Fibroblast of peridontal ligament (primary cell): ENCODE measurements at regions not wholly inside any gene's neighbourhood (a gene's known extent, or its start where the extent isn't known, plus 50 kb on each side); places are given as distances from the start of the nearest gene placed in this dataset.

ENCODE experiments used
- DNase-seq: peaks from one replicate; pipeline ENCODE4 v3.0.0-alpha.2; 2010; ENCODE audit errors: extremely low read depth

DNA sequence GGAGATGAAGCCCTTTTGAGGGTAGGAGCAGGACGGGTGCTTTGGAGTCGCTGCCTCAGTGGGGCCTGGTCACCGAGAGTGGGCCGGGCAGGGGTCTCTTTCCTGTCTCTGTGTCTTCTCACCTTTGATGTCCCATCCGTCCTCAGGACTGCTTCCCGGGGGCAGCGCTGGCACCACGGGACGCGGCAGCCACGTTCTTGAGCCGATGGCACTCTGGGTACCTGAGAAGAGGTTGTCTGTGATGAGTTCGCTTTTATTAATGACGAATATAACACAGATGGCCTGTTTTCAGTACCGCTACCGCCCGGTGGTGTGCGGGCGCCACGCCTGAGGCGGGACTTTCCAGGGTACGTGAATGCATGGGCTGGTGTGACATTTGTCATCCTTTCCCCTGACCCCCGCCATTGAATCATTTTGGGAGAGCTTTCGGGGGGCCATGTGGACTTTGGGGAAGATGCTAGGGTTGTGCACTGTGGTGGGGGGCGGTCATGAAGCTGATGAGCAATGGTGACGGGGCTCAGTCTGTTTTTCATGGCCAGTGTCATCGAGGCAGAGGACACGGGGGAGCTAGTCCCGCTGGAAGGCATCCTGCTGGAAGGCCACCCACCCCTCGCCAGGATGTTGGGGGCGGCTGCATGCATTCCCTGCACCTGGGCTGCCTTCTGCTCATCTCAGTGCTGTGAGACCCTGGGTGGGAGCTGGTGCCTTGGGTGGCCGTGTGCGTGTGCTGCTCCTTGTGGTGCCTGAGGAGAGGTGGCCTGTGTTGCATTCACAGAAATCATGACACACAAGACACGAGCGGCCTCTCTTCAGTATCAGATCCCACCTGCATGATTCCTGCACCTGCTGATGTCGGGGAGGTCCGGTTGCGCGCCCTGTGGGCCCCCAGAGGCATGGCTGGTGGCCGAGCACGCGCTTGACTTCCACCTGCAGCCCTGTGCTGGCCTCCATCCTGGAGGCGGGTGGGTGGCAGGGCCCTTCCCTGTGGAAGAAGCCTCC is 162.5 kb upstream of the RTL1 start:
- no peak for DNase-seq

DNA sequence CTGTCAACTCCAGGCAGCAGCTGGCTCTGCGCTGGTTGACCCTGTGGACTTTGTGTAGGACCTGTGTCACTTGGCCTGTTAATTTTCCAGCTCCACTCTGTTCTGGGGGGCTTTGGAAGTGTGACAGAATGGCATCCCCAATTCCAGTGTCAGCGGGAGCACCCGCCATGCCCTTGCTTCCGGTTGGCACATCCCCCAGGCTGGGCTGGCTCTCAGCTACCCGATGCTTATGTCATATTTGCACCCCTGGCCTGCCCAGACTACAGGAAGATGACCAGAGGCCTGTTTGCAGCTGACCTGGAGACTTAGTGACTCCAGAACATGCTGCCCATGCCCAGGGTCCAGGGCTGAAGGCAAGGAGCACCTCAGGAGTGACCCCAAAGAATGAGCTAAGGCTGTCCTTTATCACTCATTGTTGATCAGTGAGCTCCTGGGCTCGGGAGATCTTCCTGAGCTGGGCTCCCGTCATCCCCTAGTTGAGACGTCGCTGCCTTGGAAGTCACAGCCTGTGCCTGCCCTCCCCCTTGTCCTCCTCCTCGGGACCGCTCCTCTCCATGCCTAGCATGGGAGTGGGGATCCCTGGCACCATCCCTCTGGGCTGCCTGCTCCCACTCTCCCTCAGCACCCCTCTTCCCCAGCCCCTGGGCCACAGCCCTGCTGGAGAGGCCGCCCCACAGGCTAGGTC is 163.4 kb upstream of the RTL1 start:
- DNase-seq: no peak

DNA sequence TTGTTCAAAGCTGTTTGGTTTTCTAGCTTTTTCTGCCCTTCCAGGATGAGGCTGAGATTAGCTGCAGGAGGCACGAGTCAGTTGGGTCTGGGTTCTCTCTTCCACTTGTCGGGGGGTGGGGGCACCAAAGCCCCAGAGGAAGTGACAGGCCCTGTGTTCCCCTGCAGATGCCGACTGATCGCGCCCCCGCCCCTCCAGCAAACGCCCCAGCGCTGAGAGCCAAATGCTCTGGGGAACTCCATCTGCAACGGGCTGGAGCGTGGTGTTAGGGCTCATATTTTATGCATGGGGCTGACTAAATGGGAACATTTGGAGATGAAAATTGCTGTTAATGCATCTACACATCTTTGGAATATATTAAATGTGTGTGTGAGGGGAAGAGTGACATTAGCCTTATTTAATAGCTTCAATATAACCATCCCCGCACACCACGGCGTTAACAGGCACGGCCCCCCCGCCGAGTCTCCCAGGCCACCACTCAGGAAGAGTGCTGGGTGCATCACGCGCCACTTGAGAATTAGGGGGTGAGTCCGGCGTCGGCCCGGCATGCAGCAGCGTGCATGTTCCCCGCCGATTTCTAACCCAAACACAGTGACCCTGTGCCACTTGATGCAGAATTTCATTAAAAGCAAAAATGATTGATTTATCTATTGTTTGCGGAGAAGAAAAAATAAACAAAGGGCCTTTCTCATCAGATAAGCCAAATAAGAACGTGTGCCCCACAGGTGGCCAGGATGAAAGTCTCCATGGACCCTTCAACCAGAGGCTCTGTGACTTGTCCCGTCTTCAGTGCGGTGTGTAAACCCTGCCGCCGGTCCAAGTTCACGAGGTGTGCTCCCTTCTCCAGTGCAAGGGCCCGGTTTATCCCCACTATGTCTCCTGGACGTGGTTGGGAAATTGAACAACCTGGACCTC is 165.0 kb upstream of the RTL1 start:
- no peak for DNase-seq

DNA sequence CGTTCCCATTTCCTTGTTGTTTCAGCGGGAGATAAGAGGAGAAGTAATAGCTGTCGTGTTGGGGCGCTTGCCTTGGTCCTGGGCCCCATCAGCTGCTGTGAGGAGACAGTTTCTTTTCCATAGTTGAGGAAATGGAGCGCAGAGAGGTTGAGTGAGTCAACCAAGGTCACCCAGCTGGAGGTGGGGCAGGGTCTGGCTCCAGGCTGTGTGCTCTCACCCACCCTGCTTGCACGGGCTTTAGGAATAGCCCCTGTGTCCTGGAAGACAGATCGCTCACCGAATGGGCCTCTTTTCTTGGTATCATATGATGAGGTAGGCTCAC is 165.7 kb upstream of the RTL1 start:
- no peak for DNase-seq

DNA sequence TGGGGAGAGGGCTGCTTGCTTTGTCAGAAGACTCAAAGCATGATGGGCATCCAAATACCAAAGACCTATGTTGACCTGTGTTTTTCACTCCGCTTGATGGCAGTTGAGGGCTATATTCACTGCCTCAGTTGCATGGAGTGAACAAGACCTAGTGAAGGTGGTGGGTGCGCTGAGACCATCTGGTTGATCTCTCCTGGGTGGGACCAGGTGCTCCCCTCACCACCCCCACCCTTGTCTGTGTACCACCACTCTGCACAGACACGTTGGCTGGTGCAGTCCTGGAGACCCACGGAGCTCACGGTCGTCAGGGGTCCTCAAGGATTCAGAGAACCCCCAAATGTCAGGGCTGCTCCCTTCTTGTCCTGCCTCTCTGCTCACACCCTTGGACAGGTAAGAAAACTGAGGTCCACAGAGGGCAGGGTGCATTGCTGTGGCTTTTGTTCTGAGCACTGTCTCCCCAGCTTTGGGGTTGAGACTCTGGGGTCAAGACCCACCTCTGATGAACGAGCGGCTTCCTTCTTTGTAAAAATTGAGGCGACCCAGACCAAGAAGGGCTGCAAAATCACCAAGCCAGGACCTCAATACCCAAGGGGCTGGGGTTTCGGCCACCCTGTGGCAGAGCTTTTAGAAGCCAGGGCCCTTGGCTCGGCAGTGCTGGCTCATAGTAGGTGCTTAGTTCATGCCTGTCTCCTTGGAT is 166.3 kb upstream of the RTL1 start:
- DNase-seq: no peak

DNA sequence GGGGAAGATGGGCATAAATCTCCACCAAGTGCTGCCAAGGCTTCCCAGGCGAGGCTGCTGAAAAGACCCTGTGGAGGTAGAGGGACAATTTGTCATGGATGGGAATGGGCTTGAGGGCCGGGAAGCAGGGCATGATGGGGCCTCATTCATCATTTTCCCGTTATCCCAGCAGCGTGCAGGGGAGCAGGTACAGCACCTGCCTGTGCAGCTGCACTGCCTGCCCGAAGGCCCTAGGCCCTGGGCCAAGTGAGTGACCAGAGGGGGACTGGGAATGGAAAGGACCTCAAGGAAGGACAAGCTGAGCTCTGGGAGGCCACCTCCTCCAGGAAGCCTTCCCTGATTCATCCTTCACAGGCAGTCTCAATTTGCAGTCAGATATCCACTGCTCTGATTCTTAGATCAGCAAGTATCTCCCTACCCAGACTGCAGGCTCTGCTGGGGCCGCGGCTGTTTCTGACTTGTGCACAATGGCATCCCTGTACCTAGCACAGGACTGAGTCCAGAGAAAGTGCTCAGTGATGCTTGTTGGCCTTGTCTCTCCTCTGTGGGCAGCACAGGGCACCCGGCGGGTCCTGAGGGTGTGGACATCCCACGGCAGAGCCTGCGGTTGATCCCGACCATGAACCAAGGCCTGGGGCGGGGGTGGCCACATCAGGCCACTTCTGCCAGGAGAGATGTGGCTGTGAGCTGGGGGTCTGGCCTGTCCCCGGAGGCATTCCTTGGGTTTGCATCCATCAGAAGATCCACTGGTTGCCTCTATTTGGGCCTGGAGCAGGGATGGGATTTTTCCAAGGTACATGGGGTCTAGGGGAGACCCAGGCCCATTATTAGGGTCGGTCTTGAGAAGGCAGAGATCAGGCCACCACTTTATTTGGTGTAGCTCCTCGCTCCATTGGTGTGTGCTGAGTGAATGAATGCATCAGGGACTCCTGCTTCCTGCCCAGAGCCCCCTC is 167.3 kb upstream of the RTL1 start:
- no peak for DNase-seq

DNA sequence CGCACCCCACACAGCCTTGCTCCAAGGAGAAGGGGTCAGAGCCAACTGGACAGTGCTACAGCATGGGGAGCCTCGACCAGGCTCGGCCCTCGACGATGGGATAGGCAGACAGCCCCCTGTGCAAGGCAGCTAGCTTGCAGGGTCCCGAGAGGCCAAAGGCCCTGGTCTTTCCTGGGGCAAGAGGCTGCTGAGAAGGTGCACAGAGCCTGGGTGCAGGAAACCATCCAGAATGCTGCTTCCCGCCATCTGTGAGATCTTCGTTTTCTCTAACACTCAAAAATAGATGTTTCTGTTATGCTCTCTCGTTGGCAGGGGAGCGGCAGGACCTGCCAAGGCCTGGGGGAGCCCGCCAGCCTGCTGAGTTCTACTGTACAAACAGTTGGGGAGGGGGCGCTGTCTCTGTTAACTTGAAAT is 168.0 kb upstream of the RTL1 start:
- DNase-seq: no peak

DNA sequence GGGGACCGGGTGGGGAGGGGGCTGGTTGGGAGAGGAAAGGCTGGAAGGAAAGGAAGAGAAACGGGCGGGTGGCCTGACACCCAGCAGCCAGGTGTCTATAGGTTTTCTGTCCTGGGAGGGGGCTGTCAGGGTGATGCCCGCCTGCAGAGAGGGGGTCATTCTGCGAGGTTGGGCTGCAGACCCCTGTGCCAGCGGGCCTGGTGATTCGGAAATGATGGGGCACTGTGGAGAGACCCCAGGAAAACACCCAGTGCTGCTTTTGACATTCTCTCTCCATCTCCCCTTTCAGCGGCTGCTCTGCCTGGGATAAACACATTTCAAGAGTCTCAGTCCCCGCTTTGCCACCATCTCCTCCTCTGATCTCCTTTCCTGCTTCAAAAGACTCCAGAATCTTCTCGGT is 168.5 kb upstream of the RTL1 start:
- DNase-seq: no peak

DNA sequence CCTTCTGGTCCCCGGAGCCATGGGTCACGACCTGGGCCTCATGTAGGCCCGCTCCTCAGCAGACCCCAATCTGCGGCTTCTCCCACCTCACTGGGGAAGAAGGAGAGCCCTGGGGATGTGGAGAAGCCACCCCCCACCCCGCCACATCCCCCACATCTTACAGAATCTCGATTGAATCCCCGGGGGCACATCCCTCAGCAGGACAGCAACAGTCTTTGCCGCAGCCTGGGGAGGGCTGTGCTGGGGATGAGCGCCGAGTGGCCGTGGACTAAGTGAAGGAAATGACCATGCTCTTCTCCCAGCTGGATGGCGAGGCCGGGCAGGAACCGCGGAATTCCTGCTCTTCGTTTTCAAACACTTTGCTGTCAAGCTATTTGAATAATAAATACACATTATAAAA is 169.0 kb upstream of the RTL1 start:
- no peak for DNase-seq

DNA sequence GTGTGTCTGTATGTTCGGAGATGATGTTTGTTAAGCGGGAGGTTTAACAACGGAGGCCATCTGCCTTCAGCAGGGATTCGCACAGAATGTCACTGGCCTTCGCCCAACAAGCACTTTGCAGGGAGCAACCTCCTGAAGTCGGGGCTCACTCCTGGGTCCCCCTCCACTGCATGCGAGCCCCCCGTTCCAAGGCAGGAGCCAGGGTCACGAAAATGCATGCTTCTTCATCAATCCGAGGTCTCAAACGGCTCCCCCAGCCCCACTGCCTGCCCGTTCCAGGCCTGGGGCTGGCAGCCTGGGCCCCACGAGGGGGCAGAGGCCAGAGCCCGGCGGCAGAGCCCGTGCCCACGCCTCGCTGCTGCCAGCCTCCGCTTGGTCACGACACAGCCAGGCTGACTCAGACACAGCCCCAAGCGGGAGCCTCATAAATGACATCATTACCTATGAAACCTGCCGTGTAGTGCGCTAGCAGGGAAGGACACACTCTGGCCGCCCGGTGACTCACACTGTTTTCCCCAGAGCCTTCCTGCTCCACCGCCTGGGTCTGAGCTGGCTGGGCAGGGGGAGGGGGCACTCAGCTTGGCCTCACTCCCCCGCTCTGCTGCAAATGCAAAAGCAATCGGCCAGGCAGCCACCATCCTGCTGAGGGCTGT is 169.5 kb upstream of the RTL1 start:
- DNase-seq: peak; percentile 78

DNA sequence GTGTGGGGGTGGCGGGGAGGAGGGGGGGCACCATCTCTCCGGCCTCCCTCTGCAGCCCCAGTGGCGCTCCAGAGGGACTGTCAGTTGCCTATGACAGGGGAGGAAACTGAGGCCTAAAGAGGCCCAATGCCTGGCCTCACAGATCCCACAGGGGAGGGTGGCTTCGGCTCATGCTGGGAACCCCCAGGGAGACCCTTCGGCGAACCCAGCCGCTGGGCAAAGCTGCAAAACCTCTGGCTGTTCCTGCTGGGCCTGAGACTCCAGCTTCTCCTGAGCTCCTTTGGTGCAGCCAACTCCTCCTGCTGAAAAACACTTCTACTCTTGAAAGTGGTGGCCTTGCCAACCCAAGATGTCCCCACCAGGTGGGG is 170.1 kb upstream of the RTL1 start:
- DNase-seq: no peak

DNA sequence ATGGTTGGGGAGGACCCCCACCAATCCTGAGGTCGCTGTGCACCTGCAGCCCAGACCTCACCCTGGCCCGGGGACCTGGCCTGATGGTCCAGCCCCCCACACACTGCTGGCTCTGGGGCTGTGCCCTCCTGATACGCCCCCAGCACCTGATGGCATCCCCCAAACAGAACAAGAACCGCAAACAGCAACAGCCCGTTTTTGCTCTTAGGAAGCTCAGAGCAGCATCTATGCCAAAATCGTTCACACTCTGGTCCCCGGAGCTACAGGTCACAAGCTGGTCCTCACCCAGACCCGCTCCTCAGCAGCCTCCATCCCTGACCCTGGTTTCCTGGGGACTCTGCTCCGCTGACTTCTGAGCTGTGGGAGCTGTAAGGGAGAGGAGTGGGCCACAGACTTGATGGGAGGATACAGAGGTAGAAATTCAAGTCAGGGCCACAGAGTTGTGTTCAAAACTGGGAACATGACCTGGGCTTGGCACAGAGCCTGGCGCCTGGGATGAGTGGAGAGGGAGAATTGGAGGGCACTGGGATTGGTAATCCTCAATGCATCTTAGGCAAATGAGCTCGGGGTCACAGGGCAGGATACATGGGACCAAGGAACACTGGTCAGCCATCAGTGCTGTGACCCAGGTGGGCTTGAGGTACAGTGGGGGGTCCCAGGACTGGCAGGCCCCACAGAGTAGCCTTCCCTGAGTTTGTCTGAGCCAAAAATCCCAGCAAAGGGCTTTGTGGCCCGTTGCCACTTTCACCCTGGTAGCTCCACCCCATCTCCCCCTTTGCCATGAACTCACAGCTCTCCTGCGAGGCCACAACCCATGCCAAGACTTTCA is 170.9 kb upstream of the RTL1 start:
- DNase-seq: no peak

DNA sequence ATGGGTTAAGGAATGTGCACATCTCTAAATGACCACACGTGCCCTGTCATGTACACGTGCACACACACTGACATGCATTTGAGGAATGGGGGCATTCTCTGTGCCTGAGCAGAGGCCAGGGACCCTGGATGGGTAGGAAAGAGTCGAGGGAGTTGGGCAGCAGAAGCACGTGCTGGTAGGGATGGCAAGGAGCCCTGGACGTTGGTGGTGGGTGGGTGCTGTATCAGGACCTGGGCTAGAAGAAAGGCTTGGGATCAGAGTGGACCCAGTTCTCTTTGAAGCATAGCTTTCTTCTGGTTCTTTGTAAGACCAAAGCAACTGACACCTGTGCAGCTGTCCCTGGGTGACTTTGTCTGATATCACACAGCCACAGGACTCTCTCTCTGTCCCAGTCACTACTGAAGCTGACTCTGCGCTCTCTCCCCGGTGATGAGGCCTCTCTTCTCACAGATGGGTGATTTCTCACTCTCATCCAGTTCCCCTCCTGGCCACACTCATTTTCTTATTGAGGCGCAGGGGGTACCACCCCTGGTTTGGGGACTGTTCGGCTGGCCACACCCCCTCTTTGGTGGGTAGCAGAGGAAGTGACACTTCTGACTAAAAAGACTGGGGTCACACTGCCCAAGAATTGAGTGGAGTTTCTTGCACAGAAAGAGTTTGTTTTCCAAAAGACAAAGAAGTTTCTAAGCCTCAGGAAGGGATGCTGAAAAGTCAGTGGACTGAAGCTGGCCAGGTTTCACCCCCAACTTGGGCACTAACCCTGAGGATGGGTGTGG is 171.7 kb upstream of the RTL1 start:
- DNase-seq: no peak

DNA sequence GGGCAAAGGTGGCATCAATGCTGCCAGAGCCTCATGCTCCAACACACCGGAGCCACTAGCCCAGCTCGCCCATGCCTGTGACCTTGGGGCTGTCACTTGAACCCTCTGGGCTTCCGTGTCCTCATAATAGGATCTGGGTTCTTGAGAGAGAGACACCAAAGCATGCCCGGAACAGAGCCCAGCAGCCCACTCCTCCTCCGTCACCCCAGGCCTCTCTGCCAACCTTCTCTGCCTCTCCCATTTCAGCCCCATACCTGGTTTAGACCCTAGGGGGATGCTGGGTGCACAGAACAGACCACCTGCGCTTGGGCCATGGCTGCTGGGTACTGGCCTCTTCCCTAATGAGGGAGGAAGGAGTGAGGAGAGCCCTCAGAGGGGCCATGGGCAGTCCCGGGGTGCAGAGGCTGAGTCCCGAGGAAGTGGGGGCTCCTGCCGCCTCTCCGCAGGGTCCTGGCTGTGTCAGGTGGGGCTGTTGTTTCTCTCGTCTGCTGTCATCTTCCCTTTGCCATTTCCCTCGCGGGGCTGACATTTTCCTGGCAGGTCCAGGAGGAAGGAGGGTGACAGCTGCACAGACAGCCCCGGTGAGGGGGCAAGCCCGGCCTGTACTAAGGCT is 172.4 kb upstream of the RTL1 start:
- no peak for DNase-seq

DNA sequence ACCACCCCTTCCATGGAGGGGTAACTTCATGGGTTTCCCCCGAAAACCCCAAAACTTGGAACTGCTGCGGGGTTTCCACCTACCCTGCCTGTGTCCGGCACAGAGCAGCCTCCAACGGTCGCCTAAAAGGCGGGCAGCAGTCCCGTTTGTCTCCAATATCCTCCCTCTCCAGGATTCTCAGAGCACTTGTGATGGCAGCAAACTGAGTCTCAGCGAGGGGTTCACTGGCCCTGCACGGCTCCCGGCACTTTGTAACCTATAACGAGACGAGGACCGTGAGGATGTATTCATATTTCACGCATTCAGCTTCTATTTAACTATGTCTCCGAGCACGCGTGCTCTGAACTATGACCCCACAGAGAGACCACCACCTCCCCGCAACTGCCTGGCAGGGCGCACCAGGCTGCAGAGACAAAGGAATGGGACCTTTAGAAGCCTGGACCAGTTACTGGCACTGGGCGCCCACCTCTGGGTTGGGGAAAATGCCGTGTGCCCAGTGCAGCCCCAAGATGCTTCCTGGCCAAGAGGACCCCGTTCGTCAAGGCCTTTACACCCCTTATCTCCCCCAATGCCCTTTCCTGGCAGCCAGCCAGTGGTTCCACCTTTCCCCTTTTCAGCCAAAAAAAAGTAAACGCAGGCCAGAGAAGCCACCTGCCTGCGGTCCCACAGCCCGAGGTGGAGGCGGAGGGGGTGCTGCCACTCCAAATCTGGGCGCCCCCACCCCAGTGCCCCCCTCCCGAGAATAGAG is 173.1 kb upstream of the RTL1 start:
- DNase-seq: no peak

DNA sequence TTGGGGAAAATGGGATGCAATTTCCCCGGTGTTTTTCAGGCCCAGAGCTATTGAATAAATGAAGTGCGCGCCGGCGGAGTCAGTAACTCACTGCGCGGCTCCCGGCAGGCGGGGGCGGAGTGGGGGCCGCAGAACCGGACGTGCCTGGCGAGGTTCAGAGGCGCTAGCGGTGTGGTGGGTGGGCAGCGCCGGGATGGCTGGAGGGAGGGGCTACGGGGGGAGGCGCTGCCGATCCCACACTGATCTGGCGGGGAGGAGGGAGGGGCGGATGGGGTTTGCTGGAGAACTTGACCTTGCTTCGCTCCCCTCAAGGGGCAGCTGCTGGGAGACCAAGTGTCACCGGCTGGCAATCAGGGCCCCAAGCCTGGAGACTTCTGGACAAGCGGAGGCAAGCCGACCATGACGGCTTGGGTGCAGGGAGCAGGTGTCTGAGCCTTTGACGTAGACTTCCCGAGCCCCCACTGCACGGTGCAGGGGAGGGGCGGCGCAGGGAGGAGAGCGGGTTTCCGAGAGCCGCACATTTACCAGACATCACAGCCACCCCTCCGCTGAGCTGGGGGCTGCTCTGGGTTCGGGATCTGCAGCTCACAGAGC is 174.1 kb upstream of the RTL1 start:
- no peak for DNase-seq
